Heart left ventricle (tissue), 16 donors: ENCODE measurements at regions not wholly inside any gene's neighbourhood (a gene's known extent, or its start where the extent isn't known, plus 50 kb on each side); places are given as distances from the start of the nearest gene placed in this dataset.

Source experiments
- ATAC-seq, 4 donors: fragments of 200-7000 bp; cut with Tn5 transposase; one replicate each; pipeline ENCODE4 v1.9.1; 2020 to 2022; ENCODE audit warnings: moderate library complexity in 4 of 4, mild to moderate bottlenecking in 3 of 4, moderate number of reproducible peaks in 1 of 4
- DNase-seq, 5 donors: peaks; one replicate each; pipeline ENCODE4 v3.0.0-alpha.2; 2020
- H3K27ac ChIP-seq, 12 donors: fragments of 200-600 bp; sonication (generic) in 4 of 12; one replicate each; pipeline versions ENCODE4 v1.5.0 to v1.8.0; 2016 to 2022; ENCODE audit warnings: mild to moderate bottlenecking in 2 of 12
- H3K27me3 ChIP-seq, 9 donors: fragments of 200-600 bp; sonication (generic) in 2 of 9; one replicate each; pipeline versions ENCODE4 v1.5.1 to v1.8.0; 2016 to 2022; ENCODE audit warnings: mild to moderate bottlenecking in 3 of 9
- H3K36me3 ChIP-seq, 9 donors: fragments of 200-600 bp; sonication (generic) in 2 of 9; one replicate each; pipeline versions ENCODE4 v1.5.0 to v1.8.0; 2018 to 2022; ENCODE audit warnings: mild to moderate bottlenecking in 2 of 9
- H3K4me1 ChIP-seq, 12 donors: fragments of 200-600 bp; sonication (generic) in 4 of 12; one replicate each; pipeline versions ENCODE4 v1.5.0 to v1.8.0; 2016 to 2022; ENCODE audit warnings: mild to moderate bottlenecking in 3 of 12
- H3K4me3 ChIP-seq, 12 donors: fragments of 200-600 bp; sonication (generic) in 4 of 12; one replicate each; pipeline versions ENCODE4 v1.5.0 to v1.8.0; 2017 to 2022; ENCODE audit warnings: mild to moderate bottlenecking in 9 of 12, moderate library complexity in 4 of 12
- H3K9me3 ChIP-seq, 12 donors: fragments of 200-600 bp; sonication (generic) in 4 of 12; one replicate each; pipeline versions ENCODE4 v1.5.0 to v1.8.0; 2016 to 2022; ENCODE audit warnings: mild to moderate bottlenecking in 1 of 12
- POLR2A ChIP-seq, 2 donors: fragments of 450-650 bp; IDR thresholded peaks; one replicate each; pipeline ENCODE4 v1.6.1; 2017; ENCODE audit warnings: antibody characterized with exemption in 2 of 2, mild to moderate bottlenecking in 2 of 2, moderate library complexity in 2 of 2
- WGBS, 4 donors: extraction: QIAGEN DNeasy Blood & Tissue Kit in 2 of 4; methylation state at CpG; one replicate each; pipeline versions ENCODE4 v1.1.5 to v1.1.7; 2013 to 2018; 5-methylcytosine and 5-hydroxymethylcytosine counted together
- intact Hi-C, 10 donors: fragments of 100-400 bp; cut with DNase I; formaldehyde crosslinking; loops; one replicate each; pipeline versions ENCODE4 v1.11.1 to v1.14.2; 2022
- TF ChIP-seq, protein P1 (sequence below), 12 donors: fragments of 200-600 bp; sonication (generic) in 4 of 12; IDR thresholded peaks; one replicate each; pipeline versions ENCODE4 v1.5.0 to v1.8.0; 2018 to 2022; ENCODE audit warnings: antibody characterized with exemption in 12 of 12, mild to moderate bottlenecking in 5 of 12
- donor health status: ischemic (EF 13 %, LVEDD 7.1; RV severe dilation, severe dysfunction).
- donor health status: healthy with polysubstance abuse.
- donor health status: DM: no; HTN: yes; CAD: no.
- donor health status: DM: no; HTN: no; CAD: no.
- donor health status: ischemic (EF 25% LVEDD 6.9; RV normal size, moderate dysfunction).
- donor health status: ischemic (EF 25% LVEDD 5.7; RV mildly dilated, moderate dysfunction).
- donor health status: healthy.
- donor health status: DM: yes; HTN: yes; CAD: no.
- donor health status: ischemic (EF 35%, LVEDD 5.7; RV mildly dilated, moderate dysfunction).
- donor health status: nonischemic (EF 11% LVEDD 7.7; RV severe dilation, severe dysfunction).
- donor health status: DM: yes; HTN: yes; CAD: no.
- donor health status: PGD.
- donor health status: ischemic (EF 29% LVEDD 5.4; RV normal size, mild dysfunction).
- donor health status: nonischemic (EF 23%, LVEDD 6.1; RV moderate dilation, normal function).

DNA sequence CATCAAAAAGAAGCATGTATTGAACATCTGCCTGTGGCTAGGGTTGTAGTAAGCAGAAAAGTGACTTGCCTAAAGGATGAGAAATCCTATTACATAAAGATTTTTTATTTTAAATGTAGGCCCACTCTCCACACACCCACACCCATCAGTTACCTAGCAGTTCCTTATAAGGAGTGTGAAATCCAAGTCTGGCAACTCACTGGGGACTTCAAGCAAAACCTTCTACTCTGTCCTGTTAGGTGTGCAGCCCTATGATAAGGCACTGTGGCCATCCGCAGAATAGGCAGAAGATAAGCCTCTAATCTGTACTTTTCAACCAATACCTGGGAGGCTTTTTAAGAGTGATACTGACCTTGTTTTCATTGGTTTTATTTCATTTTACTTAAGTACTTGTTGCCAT, 52.7 kb upstream of the TJP1 start:
- 50 to 92% (median 72%) methylated on average over 1 of the region's 1 CpG for WGBS, 4 donors
- Histone ChIP-seq H3K9me3 (no peaks in the 10 kb centered on the region), H3K4me3 (no peak overlapping the region), H3K36me3 (no peaks in the 10 kb centered on the region), H3K27me3 (no peaks in the 10 kb centered on the region), H3K4me1 (peaks cover 0 to 38% (median 24%) of the 10 kb centered on the region in 12 donors), H3K27ac (no peak overlapping the region)
- intact Hi-C loops, result loop anchor here in 8 of 10 donors (5.0 kb wide), 6 partner anchors 32 to 53 kb away; partner anchors contain the start of gene TJP1 (in 3 of the 8)
- ATAC-seq (no peak), DNase-seq (no peak)
- TF ChIP-seq, protein P1, sequence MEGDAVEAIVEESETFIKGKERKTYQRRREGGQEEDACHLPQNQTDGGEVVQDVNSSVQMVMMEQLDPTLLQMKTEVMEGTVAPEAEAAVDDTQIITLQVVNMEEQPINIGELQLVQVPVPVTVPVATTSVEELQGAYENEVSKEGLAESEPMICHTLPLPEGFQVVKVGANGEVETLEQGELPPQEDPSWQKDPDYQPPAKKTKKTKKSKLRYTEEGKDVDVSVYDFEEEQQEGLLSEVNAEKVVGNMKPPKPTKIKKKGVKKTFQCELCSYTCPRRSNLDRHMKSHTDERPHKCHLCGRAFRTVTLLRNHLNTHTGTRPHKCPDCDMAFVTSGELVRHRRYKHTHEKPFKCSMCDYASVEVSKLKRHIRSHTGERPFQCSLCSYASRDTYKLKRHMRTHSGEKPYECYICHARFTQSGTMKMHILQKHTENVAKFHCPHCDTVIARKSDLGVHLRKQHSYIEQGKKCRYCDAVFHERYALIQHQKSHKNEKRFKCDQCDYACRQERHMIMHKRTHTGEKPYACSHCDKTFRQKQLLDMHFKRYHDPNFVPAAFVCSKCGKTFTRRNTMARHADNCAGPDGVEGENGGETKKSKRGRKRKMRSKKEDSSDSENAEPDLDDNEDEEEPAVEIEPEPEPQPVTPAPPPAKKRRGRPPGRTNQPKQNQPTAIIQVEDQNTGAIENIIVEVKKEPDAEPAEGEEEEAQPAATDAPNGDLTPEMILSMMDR (IDR thresholded peaks at IDR 0.05), result no peak
- TF ChIP-seq POLR2A (IDR thresholded peaks at IDR 0.05), result no peak

DNA sequence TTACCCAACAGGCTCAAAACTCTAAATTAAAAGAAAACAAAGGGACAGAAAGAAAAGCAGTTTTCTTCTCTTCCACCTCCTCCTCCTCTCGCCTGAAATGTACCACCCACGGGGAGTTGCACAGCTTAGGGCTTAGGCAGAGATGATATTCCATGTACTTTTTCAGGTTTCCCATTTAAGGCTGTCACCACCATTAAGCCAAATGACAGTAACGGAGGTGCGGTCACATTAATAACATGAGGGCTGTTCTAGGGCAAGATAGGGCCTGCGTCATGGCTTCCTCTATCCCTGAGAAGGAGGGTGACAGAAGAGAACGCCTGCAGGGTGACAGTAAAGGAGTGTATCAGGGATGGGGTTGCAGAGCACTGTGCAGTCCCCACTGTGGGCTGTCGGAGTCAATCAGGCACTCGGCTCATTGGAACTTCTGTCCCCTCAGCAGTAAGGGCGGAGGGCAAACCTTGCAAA, 51.7 kb upstream of the TJP1 start:
- Histone ChIP-seq H3K9me3 (no peaks in the 10 kb centered on the region), H3K27me3 (no peaks in the 10 kb centered on the region), H3K27ac (no peak overlapping the region), H3K4me1 (peaks cover 0 to 43% (median 26%) of the 10 kb centered on the region in 12 donors), H3K4me3 (no peak overlapping the region), H3K36me3 (no peaks in the 10 kb centered on the region)
- ATAC-seq (no peak), DNase-seq (no peak)
- 91 to 95% (median 93%) methylated on average over 9 of the region's 9 CpGs for WGBS, 4 donors
- TF ChIP-seq POLR2A (IDR thresholded peaks at IDR 0.05), result no peak
- TF ChIP-seq, protein P1 (IDR thresholded peaks at IDR 0.05), result no peak
- intact Hi-C loops, result loop anchor here in 8 of 10 donors (5.0 kb wide), 6 partner anchors 33 to 52 kb away; partner anchors contain the start of gene TJP1 (in 3 of the 8)

DNA sequence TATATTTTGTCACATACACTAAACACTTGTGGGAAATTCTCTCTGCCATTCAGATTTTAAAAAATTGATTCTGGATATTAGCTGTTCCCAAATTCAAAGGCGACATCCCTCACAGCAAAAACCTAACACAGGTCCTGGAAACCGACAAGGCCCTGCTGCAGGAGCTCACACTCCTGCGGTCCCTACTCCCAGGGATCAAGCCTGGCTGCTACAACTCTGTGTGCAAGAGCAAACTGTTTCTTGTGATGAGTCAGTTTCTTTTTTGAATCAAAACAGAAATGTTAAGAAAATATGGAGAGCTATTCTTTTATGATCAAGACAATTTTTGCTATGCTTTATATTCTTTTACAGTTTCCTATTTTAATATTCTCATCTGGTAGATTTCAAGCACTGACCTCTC, 51.0 kb upstream of the TJP1 start:
- no peaks in the 10 kb centered on the region for H3K27me3 ChIP-seq
- DNase-seq, result no peak
- no peaks in the 10 kb centered on the region for H3K36me3 ChIP-seq
- TF ChIP-seq, protein P1 (IDR thresholded peaks at IDR 0.05), result no peak
- no peak for TF ChIP-seq POLR2A (IDR thresholded peaks at IDR 0.05)
- ATAC-seq, result no peak
- intact Hi-C loops, result loop anchor here in 8 of 10 donors (5.0 kb wide), 6 partner anchors 34 to 51 kb away; partner anchors contain the start of gene TJP1 (in 3 of the 8)
- WGBS, 4 donors, result 56 to 82% (median 69%) methylated on average over 3 of the region's 3 CpGs
- no peaks in the 10 kb centered on the region for H3K9me3 ChIP-seq
- no peak overlapping the region for H3K4me3 ChIP-seq
- peaks cover 0 to 43% (median 26%) of the 10 kb centered on the region in 12 donors for H3K4me1 ChIP-seq
- H3K27ac ChIP-seq, result peak overlapping the region in 6 of 12 donors; percentile 7 to 39 (median 26)

DNA sequence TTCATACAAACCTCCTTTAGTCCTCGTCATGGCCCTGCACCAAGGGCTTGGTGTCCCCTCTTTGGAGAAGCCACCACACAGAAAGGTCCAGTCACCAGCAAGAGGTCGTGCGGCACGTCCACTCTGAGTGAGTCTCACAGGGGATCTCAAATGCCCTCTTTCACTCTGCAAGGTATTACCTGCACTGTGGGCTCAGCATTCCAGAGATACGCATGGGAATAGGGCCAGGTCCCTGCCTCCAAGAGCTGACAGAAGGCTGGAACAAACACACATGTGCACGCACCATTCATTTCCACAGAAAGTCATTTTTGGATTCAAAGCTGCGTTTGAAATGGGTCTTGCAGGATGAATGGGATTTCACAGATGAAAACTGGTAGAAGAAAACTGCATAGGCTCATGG, 50.4 kb upstream of the TJP1 start:
- no peaks in the 10 kb centered on the region for H3K36me3 ChIP-seq
- H3K9me3 ChIP-seq, result no peaks in the 10 kb centered on the region
- H3K27ac ChIP-seq, result peak overlapping the region in 8 of 12 donors; percentile 7 to 82 (median 34)
- H3K4me3 ChIP-seq, result no peak overlapping the region
- 71 to 81% (median 78%) methylated on average over 7 of the region's 7 CpGs for WGBS, 4 donors
- TF ChIP-seq POLR2A (IDR thresholded peaks at IDR 0.05), result no peak
- TF ChIP-seq, protein P1 (IDR thresholded peaks at IDR 0.05), result no peak
- intact Hi-C loops, result loop anchor here in 8 of 10 donors (5.0 kb wide), 6 partner anchors 35 to 50 kb away; partner anchors contain the start of gene TJP1 (in 3 of the 8)
- DNase-seq (no peak), ATAC-seq (no peak)
- H3K27me3 ChIP-seq, result no peaks in the 10 kb centered on the region
- H3K4me1 ChIP-seq, result peaks cover 0 to 43% (median 26%) of the 10 kb centered on the region in 12 donors
